HG03575 (cell line): ENCODE measurements at regions not wholly inside any gene's neighbourhood (a gene's known extent, or its start where the extent isn't known, plus 50 kb on each side); places are given as distances from the start of the nearest gene placed in this dataset.
"Not testable (repeated sequence)": the region's sequence is repeated elsewhere in the genome, so short reads cannot be mapped to it uniquely, and the experiment has no call there.

Source experiments
- ATAC-seq: cut with Tn5 transposase; IDR thresholded peaks from one replicate; pipeline ENCODE4 v1.9.1; 2021; ENCODE audit not compliant: unreplicated experiment, insufficient number of reproducible peaks, low FRiP score; ENCODE audit errors: extremely low read depth

GRCh38 chr10:8352171-8353075, 297.9 kb downstream of the GATA3 start:
- ATAC-seq: no peak

DNA sequence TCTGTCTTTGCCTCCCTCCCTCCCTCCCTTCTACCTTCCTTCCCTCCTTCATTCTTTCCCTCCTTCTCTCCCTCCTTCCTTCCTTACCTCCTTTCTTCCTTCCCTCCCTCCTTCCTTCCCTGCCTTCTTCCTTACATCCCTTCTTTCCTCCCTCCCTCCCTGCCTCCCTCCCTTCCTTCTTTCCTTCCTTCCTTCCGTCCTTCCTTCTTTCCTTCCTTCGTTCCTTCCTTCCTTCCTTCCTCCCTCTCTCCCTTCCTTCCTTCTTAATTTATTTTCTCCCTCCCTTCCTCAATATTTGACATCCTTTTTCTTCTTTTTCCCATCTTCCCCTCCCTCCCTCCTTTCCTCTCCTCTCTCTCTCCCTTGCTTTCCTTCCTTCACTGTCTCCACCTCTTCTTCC, 301.8 kb downstream of the GATA3 start:
- ATAC-seq: no peak

GRCh38 chr10:8359467-8359866, 305.0 kb downstream of the GATA3 start:
- no peak for ATAC-seq

GRCh38 chr10:8360365-8360764, 305.9 kb downstream of the GATA3 start:
- ATAC-seq: no peak

DNA sequence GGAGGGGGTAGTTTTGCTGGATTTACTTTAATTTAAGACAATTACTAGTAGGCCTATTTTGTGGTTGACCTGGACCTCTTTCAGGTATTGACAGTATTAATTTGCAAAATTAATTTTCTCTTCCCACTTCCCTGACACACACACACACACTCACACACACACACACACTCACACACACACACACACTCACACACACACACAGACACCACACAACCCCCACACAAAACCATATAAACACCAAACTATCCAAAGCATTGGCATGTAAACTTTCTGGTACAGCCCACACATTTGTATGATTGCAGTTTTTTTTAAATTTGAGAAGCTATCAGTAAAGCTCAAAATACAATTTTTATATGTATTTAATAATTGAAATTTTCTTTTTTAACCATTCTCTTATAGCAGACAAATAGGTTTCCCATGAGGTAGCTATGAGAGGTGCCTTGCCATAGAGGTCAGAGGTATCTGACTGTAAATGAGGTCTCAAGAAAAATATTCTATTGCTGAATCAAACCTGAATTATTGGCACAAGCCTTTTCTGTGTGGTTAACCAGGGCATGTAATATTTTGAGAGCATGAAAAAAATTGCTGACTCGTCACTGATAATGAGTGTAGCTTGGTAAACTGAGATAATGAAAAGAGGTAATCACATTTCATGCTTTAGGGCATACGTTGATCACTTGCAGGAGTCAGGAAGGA, 306.5 kb downstream of the GATA3 start:
- no peak for ATAC-seq

DNA sequence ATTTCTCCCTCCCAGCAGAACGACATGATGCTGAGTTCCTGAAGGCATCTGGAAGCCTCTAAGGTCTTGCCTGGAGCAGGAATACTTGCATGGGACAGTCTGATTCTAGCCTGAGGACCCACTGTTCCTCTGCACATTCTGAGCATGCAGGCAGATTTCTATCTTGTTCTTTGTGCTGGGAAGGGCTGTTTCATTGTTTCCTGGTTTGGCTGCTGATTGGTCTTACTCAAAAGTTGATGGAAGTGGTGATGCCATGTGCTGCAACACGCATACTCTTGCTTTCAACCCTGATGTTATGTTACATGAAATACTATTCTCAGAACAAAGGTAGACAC, 307.0 kb downstream of the GATA3 start:
- ATAC-seq: no peak

DNA sequence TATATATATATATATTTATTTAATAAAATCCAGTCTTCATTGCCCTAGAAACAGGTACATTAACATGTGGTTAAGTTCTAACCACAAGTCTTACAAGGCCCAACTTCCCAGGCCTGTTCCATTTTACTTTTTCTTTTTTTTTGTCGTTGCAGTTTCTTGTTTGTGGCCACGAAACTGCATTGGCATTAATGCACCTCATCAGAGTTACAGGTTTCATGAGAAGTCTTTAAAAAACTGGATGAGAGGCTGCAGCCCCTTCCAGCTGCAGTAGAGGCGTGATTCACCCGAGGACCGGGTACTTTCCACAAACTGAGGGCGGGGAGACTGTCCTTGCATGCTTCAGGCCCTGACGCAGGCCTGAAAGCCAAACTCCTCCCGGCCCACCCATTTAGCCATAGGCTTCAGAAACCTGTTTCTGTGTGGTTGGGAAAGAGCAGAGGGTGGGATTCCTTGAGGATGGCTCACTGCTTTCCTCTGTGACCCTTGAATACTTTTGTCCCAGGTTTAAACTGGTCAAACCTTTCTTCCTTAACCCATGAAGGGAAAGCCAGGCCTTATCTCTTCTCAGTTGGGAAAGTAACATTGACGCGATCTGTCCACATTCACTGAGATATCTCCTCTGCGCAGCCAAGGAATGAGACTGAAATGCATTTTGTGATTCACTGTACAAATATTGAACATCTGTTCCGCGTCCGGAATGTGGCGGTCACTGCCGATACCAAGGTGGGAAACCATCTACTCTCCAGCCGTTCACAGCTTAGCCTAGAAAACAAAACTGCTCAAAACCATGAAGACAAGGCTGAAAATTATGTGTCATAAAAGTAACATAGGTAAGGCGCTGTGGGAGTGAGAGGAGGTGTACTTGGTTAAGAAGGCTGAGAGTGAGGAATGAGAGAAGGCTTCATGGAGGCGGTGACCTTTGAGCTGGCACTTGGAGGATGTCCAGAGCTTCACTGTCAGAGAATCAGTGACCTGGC, 311.7 kb downstream of the GATA3 start:
- no peak for ATAC-seq

GRCh38 chr10:8367672-8368411, 313.4 kb downstream of the GATA3 start:
- ATAC-seq: not testable (repeated sequence)

GRCh38 chr10:8369666-8370065, 315.2 kb downstream of the GATA3 start:
- peak; percentile 76 for ATAC-seq

GRCh38 chr10:8374334-8374733, 319.8 kb downstream of the GATA3 start:
- no peak for ATAC-seq

DNA sequence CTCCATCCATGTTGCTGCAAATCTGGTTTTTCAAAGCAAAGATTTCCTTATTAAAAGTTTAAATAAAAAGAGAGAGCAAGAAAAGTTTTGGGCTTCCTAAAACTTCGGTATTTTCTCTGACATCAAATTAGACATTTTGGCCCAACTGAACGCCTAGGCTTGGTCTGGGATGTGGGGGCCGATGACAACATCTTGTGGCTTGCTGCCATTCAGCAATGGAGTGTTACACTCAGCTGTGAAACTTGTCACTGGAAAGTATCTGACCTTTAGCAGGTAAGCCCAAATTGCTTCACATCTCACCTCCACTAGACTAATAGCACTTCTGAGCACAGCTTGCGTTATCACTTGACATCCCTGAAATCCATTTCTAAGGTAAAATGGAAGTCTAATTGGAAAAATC, 320.6 kb downstream of the GATA3 start:
- no peak for ATAC-seq

DNA sequence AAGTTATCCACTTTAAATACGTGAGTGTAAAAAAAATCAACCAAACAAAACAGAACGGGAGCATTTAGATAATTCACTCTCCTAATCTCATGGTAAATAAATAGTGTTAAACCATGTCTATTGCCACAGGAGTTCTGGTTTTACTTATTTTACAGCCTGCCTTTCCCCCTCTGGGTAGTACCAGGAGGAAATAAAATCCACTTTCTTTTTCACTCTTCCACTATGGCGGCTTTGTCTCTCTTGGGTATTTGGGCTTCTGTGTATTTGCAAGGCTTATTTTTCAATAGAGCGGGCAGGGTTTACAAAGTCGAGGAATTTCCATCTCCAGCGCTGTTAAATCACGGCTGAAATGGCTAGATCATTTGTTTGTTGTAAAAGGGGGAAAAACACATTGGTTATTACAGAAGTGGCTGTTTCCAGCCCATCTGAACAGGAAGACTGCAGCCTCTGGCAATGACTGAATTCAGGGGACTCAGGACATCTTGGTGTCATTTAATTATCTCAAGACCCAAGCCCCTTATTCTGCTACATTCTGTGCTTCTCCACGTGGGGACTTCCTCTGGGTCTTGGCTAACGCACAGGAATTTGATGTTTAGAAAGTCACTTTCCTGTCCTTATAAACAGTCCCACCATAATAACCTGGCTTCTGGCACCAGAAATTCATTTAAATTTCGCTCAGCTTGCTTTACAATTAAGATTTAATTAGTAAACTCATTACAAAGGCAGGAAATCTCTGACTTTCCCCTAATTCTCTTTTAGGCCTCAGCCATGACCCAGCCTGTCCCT, 323.9 kb downstream of the GATA3 start:
- no peak for ATAC-seq

DNA sequence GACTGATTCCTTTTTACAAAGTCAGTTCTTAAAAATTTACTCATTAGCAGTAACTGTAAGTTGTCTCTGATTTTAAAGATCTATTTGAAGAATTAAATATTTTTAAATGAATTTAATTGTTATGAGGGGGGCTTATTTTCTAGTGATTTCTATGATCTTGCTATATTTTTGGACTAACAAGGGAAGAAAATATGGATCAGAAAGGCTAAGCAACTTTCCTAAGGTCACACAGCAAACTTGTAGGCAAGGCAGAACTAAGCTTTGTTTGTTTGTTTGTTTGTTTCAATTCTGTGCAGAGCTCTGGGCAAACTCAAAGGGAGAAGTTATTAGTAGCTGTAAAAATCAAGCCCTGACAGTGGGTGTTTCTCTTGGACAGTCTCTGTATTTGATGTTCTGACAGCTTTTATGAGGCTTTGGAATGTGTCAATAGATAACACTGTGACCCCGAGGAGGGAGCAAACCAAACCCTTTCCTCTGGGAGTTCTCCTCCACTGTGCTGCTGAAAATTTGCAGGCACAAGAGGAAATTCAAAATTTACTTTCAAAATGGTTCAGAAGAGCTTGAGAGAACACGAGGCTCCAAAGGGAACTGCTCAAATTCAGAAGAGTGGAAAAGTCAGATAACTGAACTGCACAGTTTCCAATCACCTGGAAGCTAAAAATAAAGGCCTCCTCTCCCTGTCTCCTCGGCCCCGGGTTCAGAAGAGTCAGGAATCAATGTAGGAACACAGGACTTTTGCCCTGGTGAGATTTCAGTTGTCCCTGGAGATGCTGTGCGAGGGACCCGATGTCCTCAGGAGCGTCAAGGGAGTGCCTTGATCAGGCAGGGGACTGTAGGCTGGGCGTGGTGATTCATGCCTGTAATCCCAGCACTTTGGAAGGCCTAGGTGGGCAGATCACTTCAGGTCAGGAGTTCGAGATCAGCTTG, 325.7 kb downstream of the GATA3 start:
- no peak for ATAC-seq

DNA sequence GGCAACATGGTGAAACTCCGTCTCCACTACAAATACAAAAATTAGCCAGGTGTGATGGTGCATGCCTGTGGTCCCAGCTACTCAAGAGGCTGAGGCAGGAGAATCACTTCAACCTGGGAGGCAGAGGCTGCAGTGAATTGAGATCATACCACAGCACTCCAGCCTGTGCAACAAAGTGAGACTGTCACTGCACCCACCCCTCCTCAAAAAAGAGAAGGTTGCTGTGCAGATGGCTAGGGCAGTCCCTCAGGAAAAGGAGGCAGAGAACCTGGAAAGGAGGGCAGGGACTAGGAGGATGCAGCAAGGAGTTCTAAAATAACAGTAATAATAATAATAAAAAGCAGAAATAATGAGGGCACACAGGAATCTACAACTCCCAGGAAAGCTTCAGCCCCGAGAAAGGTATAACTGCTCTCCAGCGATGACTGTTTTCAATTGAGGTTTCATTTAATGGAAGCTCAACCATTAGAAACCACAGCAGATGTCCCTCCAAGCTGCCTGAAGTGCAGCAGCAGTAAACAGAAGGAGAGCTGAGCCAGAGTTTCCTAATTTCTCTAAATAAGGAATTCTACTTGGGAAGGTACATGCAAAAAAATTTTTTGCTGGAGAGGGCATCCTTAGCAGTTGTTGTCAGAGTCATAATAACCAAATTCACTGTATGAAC, 326.5 kb downstream of the GATA3 start:
- ATAC-seq: no peak

DNA sequence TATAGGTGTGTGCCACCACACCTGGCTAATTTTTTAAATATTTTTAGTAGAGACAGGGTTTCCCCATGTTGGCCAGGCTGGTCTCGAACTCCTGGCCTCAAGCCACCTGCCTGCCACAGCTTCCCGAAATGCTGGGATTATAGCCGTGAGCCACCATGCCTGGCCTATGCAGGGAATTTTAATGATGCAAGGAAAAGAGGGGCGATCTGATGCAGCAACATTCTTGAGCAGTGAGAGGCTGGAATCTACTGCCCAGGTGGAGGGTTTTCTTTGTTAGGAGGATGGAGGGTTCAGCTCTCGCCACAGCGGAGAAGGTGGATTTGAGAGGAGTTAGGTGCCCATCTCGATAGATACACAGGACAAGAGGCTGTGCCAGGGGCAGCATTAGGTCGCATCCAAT, 332.3 kb downstream of the GATA3 start:
- ATAC-seq: no peak

DNA sequence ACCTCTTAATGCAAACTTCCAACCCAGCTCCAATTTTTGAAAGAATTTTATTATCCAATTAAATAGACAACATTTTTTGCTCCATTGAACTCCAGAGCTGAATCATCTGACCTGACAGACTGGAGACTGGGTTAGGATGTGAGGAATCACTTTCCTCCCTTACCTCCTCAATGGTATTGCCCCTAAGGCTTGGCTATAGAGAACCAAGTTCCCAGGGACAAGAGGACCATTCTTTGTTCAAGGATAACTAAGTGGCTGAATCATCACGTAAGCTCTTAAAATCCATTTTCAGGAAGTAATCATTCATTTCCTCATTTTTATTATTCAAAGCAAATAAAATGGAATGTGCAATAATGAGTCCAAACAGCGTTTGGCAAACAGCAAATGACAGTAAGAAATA, 335.1 kb downstream of the GATA3 start:
- no peak for ATAC-seq

GRCh38 chr10:8392216-8392615, 337.7 kb downstream of the GATA3 start:
- no peak for ATAC-seq
